ENCODE measurements at regions not wholly inside any gene's neighbourhood (a gene's known extent, or its start where the extent isn't known, plus 50 kb on each side); places are given as distances from the start of the nearest gene placed in this dataset.

DNA sequence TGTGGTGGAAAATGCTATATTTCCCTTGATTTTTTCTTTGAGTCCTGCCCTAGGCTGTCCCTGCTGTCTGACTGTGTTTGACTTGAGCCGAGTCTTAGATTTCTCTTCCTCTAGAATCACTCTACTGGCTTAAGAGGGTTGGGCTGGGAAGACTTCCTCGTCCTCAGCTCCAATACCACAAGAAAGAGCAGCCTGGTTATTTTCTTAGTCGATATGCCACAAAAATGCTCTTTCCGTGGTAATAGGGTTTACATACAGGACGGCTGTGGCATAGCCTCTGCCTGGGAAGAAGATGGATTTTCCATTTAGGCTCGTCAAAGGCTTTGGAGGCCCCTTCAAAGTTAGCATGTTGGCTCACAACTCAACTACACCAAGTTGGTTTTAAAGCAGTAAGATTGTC is 212.0 kb upstream of the IGFBP3 start:
- H2AFZ ChIP-seq = 0 out of 2 replicates have a peak overlapping the region, but pooled peaks have one; percentile 38
- H3K9me3 Mint-ChIP-seq = no peaks in the 10 kb centered on the region; the same call in 2 of the 3 replicates
- H3K4me3 ChIP-seq = no peak overlapping the region
- H3F3A ChIP-seq (replicated peaks; ENCODE audit: low read depth) = no peaks in the 10 kb centered on the region
- H3K79me2 ChIP-seq (replicated peaks; ENCODE audit: insufficient read depth) = no peaks in the 10 kb centered on the region
- H3K27me3 Mint-ChIP-seq (ENCODE audit: insufficient read depth, low read depth, poor library complexity) = no peaks in the 10 kb centered on the region
- H3K9me2 ChIP-seq (ENCODE audit: insufficient read depth) = no peaks in the 10 kb centered on the region
- H4K20me1 ChIP-seq (replicated peaks; ENCODE audit: insufficient read depth) = no peaks in the 10 kb centered on the region
- H3K4me2 ChIP-seq = no peak overlapping the region
- H3K36me3 Mint-ChIP-seq (ENCODE audit: low read depth) = no peaks in the 10 kb centered on the region
- peaks cover 2% of the 10 kb centered on the region; the same call in 1 of the 3 replicates for H3K4me1 Mint-ChIP-seq
- no peaks in the 10 kb centered on the region for H3K27me3 ChIP-seq (ENCODE audit: insufficient read depth)
- no peak for ATAC-seq
- H3K36me3 ChIP-seq (ENCODE audit: insufficient read depth) = no peaks in the 10 kb centered on the region
- no peak overlapping the region for H3K27ac Mint-ChIP-seq
- H3K4me3 Mint-ChIP-seq = no peak overlapping the region
- H3K27ac ChIP-seq (ENCODE audit: low read depth) = no peak overlapping the region
- H3K4me1 ChIP-seq (ENCODE audit: insufficient read depth) = no peaks in the 10 kb centered on the region
- TF ChIP-seq REST (IDR thresholded peaks at IDR 0.05; ENCODE audit: unreplicated experiment) = no peak
- TF ChIP-seq, protein P1, sequence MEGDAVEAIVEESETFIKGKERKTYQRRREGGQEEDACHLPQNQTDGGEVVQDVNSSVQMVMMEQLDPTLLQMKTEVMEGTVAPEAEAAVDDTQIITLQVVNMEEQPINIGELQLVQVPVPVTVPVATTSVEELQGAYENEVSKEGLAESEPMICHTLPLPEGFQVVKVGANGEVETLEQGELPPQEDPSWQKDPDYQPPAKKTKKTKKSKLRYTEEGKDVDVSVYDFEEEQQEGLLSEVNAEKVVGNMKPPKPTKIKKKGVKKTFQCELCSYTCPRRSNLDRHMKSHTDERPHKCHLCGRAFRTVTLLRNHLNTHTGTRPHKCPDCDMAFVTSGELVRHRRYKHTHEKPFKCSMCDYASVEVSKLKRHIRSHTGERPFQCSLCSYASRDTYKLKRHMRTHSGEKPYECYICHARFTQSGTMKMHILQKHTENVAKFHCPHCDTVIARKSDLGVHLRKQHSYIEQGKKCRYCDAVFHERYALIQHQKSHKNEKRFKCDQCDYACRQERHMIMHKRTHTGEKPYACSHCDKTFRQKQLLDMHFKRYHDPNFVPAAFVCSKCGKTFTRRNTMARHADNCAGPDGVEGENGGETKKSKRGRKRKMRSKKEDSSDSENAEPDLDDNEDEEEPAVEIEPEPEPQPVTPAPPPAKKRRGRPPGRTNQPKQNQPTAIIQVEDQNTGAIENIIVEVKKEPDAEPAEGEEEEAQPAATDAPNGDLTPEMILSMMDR (conservative IDR thresholded peaks at IDR 0.05; ENCODE audit: low read depth in 2 of 2) = no peak
- no peak for TF ChIP-seq ETS1 (IDR thresholded peaks at IDR 0.05)
- TF ChIP-seq, protein P2, sequence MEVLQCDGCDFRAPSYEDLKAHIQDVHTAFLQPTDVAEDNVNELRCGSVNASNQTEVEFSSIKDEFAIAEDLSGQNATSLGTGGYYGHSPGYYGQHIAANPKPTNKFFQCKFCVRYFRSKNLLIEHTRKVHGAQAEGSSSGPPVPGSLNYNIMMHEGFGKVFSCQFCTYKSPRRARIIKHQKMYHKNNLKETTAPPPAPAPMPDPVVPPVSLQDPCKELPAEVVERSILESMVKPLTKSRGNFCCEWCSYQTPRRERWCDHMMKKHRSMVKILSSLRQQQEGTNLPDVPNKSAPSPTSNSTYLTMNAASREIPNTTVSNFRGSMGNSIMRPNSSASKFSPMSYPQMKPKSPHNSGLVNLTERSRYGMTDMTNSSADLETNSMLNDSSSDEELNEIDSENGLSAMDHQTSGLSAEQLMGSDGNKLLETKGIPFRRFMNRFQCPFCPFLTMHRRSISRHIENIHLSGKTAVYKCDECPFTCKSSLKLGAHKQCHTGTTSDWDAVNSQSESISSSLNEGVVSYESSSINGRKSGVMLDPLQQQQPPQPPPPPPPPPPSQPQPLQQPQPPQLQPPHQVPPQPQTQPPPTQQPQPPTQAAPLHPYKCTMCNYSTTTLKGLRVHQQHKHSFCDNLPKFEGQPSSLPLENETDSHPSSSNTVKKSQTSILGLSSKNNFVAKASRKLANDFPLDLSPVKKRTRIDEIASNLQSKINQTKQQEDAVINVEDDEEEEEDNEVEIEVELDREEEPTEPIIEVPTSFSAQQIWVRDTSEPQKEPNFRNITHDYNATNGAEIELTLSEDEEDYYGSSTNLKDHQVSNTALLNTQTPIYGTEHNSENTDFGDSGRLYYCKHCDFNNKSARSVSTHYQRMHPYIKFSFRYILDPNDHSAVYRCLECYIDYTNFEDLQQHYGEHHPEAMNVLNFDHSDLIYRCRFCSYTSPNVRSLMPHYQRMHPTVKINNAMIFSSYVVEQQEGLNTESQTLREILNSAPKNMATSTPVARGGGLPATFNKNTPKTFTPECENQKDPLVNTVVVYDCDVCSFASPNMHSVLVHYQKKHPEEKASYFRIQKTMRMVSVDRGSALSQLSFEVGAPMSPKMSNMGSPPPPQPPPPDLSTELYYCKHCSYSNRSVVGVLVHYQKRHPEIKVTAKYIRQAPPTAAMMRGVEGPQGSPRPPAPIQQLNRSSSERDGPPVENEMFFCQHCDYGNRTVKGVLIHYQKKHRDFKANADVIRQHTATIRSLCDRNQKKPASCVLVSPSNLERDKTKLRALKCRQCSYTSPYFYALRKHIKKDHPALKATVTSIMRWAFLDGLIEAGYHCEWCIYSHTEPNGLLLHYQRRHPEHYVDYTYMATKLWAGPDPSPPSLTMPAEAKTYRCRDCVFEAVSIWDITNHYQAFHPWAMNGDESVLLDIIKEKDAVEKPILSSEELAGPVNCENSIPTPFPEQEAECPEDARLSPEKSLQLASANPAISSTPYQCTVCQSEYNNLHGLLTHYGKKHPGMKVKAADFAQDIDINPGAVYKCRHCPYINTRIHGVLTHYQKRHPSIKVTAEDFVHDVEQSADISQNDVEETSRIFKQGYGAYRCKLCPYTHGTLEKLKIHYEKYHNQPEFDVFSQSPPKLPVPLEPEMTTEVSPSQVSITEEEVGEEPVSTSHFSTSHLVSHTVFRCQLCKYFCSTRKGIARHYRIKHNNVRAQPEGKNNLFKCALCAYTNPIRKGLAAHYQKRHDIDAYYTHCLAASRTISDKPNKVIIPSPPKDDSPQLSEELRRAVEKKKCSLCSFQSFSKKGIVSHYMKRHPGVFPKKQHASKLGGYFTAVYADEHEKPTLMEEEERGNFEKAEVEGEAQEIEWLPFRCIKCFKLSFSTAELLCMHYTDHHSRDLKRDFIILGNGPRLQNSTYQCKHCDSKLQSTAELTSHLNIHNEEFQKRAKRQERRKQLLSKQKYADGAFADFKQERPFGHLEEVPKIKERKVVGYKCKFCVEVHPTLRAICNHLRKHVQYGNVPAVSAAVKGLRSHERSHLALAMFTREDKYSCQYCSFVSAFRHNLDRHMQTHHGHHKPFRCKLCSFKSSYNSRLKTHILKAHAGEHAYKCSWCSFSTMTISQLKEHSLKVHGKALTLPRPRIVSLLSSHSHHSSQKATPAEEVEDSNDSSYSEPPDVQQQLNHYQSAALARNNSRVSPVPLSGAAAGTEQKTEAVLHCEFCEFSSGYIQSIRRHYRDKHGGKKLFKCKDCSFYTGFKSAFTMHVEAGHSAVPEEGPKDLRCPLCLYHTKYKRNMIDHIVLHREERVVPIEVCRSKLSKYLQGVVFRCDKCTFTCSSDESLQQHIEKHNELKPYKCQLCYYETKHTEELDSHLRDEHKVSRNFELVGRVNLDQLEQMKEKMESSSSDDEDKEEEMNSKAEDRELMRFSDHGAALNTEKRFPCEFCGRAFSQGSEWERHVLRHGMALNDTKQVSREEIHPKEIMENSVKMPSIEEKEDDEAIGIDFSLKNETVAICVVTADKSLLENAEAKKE (CRISPR knock-in tag; IDR thresholded peaks at IDR 0.05) = no peak
- no peak for TF ChIP-seq JUNB (IDR thresholded peaks at IDR 0.05; ENCODE audit: unreplicated experiment)
- no peak for TF ChIP-seq ZNF114 (CRISPR knock-in tag; IDR thresholded peaks at IDR 0.05)
- TF ChIP-seq CREB1 (CRISPR knock-in tag; IDR thresholded peaks at IDR 0.05; ENCODE audit: low read depth) = no peak
- no peak for TF ChIP-seq EZH2phosphoT487 (IDR thresholded peaks at IDR 0.05; ENCODE audit: unreplicated experiment)
- TF ChIP-seq EZH2 (IDR thresholded peaks at IDR 0.05; ENCODE audit: low read depth, unreplicated experiment) = no peak
- no peak for TF ChIP-seq POLR2AphosphoS5 (IDR thresholded peaks at IDR 0.05; ENCODE audit: low read depth)
- no peak for TF ChIP-seq ZNF331 (CRISPR knock-in tag; IDR thresholded peaks at IDR 0.05; ENCODE audit: low read depth)
- TF ChIP-seq STAT1 (IDR thresholded peaks at IDR 0.05; ENCODE audit: unreplicated experiment) = no peak
- no peak for TF ChIP-seq NANOG (IDR thresholded peaks at IDR 0.05; ENCODE audit: borderline replicate concordance)
- DNase-seq (ENCODE audit: low spot score) = no peak
